Choroid plexus epithelial cell (primary cell): ENCODE measurements at regions not wholly inside any gene's neighbourhood (a gene's known extent, or its start where the extent isn't known, plus 50 kb on each side); places are given as distances from the start of the nearest gene placed in this dataset.

Source experiments
- DNase-seq: peaks from one replicate; pipeline ENCODE4 v3.0.0-alpha.2; 2010; ENCODE audit warnings: low read depth
- H3K4me3 ChIP-seq: 2 replicates; pipeline ENCODE4 v1.5.1; 2011; ENCODE audit warnings: low read depth, mild to moderate bottlenecking, control low read depth, low read length, moderate library complexity
- CTCF ChIP-seq: conservative IDR thresholded peaks from 2 replicates; pipeline ENCODE4 v1.5.1; 2011; ENCODE audit warnings: low read depth, mild to moderate bottlenecking, control low read depth, inconsistent platforms, low read length, moderate library complexity

DNA sequence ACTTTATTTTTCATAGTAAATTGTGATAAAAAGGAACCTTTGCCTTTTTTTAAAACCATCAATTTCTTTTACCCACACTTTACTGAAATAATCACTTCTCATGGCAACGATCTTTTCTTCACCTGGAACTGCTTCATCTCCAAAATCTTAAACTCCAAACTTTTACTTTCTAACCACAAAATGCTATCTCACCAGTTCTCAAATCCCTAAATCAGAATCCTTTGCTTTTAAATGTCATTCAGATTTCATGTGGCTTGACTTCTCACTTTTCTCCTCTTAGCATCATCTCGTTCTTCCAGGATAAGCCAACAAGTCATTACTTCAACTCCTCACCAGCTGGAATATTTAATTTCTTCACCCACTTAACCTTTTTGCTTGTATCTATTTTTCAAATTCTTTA lies 284.3 kb upstream of the RASGEF1B start:
- no peak overlapping the region for H3K4me3 ChIP-seq
- no peak for TF ChIP-seq CTCF
- no peak for DNase-seq

GRCh38 chr4:81754169-81754568 lies 282.5 kb upstream of the RASGEF1B start:
- no peak for TF ChIP-seq CTCF
- no peak overlapping the region for H3K4me3 ChIP-seq
- DNase-seq = no peak

- no peak for TF ChIP-seq CTCF
- no peak for DNase-seq
- H3K4me3 ChIP-seq = no peak overlapping the region
Observed at GRCh38 chr4:81751531-81752289, 280.0 kb upstream of the RASGEF1B start.

DNA sequence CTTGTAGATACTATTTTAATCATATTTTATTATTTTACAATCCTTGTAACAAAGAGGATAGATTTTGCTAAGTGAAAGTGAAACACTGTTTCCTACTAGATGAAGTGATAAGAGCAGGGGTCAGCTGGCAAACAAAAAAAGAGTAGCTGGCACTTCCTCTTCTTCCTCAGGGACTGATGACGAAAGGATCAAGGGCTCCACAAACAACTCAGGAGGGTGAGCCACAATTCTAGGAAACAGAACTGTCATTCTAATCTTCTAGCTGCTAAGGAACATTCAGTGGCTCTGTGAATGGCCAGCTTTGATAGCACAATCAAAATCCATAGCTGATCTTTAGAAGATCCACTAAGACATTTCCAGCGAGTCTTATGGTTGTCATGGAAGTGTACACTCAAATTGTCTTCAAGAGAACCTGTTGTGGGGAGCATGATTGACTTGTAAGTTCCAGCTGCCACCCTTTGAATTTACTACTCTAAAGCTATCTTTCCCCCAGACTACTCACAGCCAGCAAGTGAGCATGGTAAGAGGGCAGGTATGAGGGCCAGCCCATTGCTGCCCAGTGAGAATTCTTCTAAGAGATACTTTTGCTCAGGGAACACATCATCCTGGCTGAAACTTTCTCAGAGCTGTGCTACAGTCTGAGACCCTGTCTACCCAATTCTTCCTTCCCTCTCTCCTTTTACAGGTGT lies 275.7 kb upstream of the RASGEF1B start:
- H3K4me3 ChIP-seq = no peak overlapping the region
- no peak for DNase-seq
- TF ChIP-seq CTCF = no peak

GRCh38 chr4:81746773-81747172 lies 275.1 kb upstream of the RASGEF1B start:
- DNase-seq = no peak
- no peak for TF ChIP-seq CTCF

GRCh38 chr4:81746071-81746470 lies 274.4 kb upstream of the RASGEF1B start:
- no peak for TF ChIP-seq CTCF
- H3K4me3 ChIP-seq = no peak overlapping the region
- DNase-seq = no peak

More at GRCh38 chr4:81746773-81747172, 275.1 kb upstream of the RASGEF1B start:
- H3K4me3 ChIP-seq = no peak overlapping the region
